Testis (tissue), 2 donors: ENCODE measurements at regions not wholly inside any gene's neighbourhood (a gene's known extent, or its start where the extent isn't known, plus 50 kb on each side); places are given as distances from the start of the nearest gene placed in this dataset.

Source experiments
- DNase-seq: peaks from one replicate; pipeline ENCODE4 v3.0.0-alpha.2; 2019
- H3K27ac ChIP-seq, 2 donors: fragments of 200-600 bp; sonication (generic); one replicate each; pipeline ENCODE4 v1.5.1; 2019
- H3K27me3 ChIP-seq: fragments of 200-600 bp; sonication (generic); one replicate; pipeline ENCODE4 v1.5.1; 2019
- H3K36me3 ChIP-seq: fragments of 200-600 bp; sonication (generic); one replicate; pipeline ENCODE4 v1.5.1; 2017; ENCODE audit warnings: low read depth; ENCODE audit errors: missing control alignments
- H3K4me1 ChIP-seq: fragments of 200-600 bp; sonication (generic); one replicate; pipeline ENCODE4 v1.5.1; 2019
- H3K4me3 ChIP-seq, 2 donors: fragments of 200-600 bp; sonication (generic); one replicate each; pipeline ENCODE4 v1.5.1; 2017 to 2019
- H3K9me3 ChIP-seq: fragments of 200-600 bp; sonication (generic); one replicate; pipeline ENCODE4 v1.5.1; 2017
- CTCF ChIP-seq, 3 experiments: fragments of 450-650 bp in 2 of 3; fragments of 200-600 bp in 1 of 3; sonication (generic) in 1 of 3; IDR thresholded peaks; one replicate each; pipeline ENCODE4 v1.5.1; 2016 to 2019; ENCODE audit warnings: antibody characterized with exemption in 3 of 3, mild to moderate bottlenecking in 2 of 3, moderate library complexity in 1 of 3
- POLR2A ChIP-seq: fragments of 450-650 bp; IDR thresholded peaks from one replicate; pipeline ENCODE4 v1.6.1; 2017; ENCODE audit warnings: antibody characterized with exemption, mild to moderate bottlenecking, moderate library complexity
- WGBS, 2 donors: methylation state at CpG; one replicate each; pipeline ENCODE4 v1.1.5; 2018; 5-methylcytosine and 5-hydroxymethylcytosine counted together
- intact Hi-C: fragments of 100-400 bp; cut with DNase I; formaldehyde crosslinking; loops from one replicate; pipeline ENCODE4 v1.15.1; 2023; ENCODE audit warnings: low total_unique reads

DNA sequence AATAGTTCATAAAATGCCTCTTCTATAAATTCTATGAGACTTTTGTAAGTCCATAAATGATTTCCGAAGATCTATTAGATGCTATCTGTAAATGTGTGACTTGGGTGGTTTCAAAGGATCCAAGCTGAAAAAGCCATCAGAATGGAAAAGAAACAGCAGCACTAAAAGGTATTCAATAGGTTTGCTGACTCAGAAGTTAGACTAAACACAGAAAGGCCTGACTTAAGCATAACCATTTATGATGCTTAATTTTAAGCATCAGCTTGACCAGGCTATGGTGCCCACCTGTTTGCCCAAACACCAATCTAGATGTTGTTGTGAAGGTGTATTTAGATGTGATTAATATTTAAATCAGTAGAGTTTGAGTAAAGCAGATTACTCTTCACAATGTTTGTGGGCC lies 513.5 kb downstream of the TFAP2A start:
- TF ChIP-seq POLR2A = no peak
- no peak for TF ChIP-seq CTCF (IDR thresholded peaks at IDR 0.05)
- intact Hi-C loops = no loop called here
- 83 to 90% methylated on average over 1 of the region's 1 CpG for WGBS, 2 donors
- Histone ChIP-seq H3K4me3 (no peak overlapping the region), H3K9me3 (no peaks in the 10 kb centered on the region), H3K4me1 (no peaks in the 10 kb centered on the region), H3K36me3 (no peaks in the 10 kb centered on the region), H3K27ac (no peak overlapping the region), H3K27me3 (no peaks in the 10 kb centered on the region)
- DNase-seq = no peak

DNA sequence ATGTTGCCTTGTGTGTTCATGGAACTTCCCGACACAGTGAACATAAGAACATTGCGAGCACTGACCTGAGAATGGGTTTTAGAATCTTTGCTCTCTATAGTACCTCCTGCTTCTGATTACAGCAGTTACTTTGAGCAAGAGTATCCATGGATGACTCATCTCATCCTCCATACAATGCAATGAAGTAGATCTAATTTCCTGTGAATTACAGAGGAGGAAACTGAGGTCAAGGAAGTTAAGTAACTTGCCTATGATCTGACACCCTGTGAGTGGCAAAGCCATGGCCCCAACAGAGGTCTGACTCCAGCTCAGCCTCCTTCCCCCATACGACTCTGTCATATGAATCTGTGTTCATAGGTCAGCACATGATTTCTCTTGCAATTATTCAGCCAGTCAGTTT lies 518.1 kb downstream of the TFAP2A start:
- Histone ChIP-seq H3K4me1 (no peaks in the 10 kb centered on the region), H3K36me3 (no peaks in the 10 kb centered on the region), H3K4me3 (no peak overlapping the region), H3K9me3 (no peaks in the 10 kb centered on the region), H3K27ac (no peak overlapping the region), H3K27me3 (no peaks in the 10 kb centered on the region)
- TF ChIP-seq POLR2A (no peak), CTCF (IDR thresholded peaks at IDR 0.05) (no peak)
- 82 to 90% methylated on average over 3 of the region's 3 CpGs for WGBS, 2 donors
- intact Hi-C loops = no loop called here
- DNase-seq = no peak

GRCh38 chr6:9890893-9891292 lies 524.0 kb downstream of the TFAP2A start:
- DNase-seq = no peak
- Histone ChIP-seq H3K4me1 (no peaks in the 10 kb centered on the region), H3K9me3 (no peaks in the 10 kb centered on the region), H3K27me3 (no peaks in the 10 kb centered on the region), H3K27ac (no peak overlapping the region), H3K36me3 (no peaks in the 10 kb centered on the region), H3K4me3 (no peak overlapping the region)
- WGBS, 2 donors = 82 to 83% methylated on average over 4 of the region's 4 CpGs
- TF ChIP-seq CTCF (IDR thresholded peaks at IDR 0.05) = no peak
- no peak for TF ChIP-seq POLR2A
- intact Hi-C loops = no loop called here

GRCh38 chr6:9890469-9890868 lies 524.4 kb downstream of the TFAP2A start:
- Histone ChIP-seq H3K36me3 (no peaks in the 10 kb centered on the region), H3K27me3 (no peaks in the 10 kb centered on the region), H3K27ac (no peak overlapping the region), H3K4me3 (no peak overlapping the region), H3K9me3 (no peaks in the 10 kb centered on the region), H3K4me1 (no peaks in the 10 kb centered on the region)
- intact Hi-C loops = no loop called here
- no peak for DNase-seq
- TF ChIP-seq POLR2A (no peak), CTCF (IDR thresholded peaks at IDR 0.05) (no peak)
- WGBS, 2 donors = 82 to 88% methylated on average over 3 of the region's 3 CpGs

DNA sequence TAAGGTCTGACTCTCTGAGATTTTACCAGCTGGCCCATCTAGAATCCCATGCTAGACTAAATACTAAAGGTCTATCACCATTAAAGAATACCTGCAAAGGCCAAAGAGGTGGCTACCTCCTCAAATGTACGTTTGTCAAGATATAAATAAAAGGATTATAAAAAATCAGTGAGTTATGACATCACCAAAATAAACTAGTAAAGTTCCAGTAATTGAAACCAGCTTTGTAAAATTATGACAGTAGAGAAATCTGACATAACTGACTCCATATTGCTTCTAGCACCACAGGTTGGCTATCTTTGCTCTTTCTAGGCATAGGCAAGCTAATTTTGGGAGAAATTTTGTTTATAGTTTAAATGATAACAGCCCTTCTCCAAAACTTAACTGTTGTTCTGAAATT lies 536.3 kb downstream of the TFAP2A start:
- 51 to 76% methylated on average over 1 of the region's 1 CpG for WGBS, 2 donors
- Histone ChIP-seq H3K27me3 (no peaks in the 10 kb centered on the region), H3K36me3 (no peaks in the 10 kb centered on the region), H3K4me1 (no peaks in the 10 kb centered on the region), H3K4me3 (no peak overlapping the region), H3K9me3 (no peaks in the 10 kb centered on the region), H3K27ac (no peak overlapping the region)
- intact Hi-C loops = no loop called here
- no peak for DNase-seq
- TF ChIP-seq POLR2A (no peak), CTCF (IDR thresholded peaks at IDR 0.05) (no peak)
